CD4-positive, CD25-positive, alpha-beta regulatory T cell (primary cell): ENCODE measurements at regions not wholly inside any gene's neighbourhood (a gene's known extent, or its start where the extent isn't known, plus 50 kb on each side); places are given as distances from the start of the nearest gene placed in this dataset.
A peak's percentile ranks its signal among the peaks of the same experiment; 100 is the strongest.

Experiments
- ATAC-seq, 2 donors: fragments of 150-1000 bp; cut with Tn5 transposase; one replicate each; pipeline ENCODE4 v1.10.0; 2021; ENCODE audit warnings: low read depth in 2 of 2, moderate number of reproducible peaks in 2 of 2, moderate library complexity in 1 of 2
- DNase-seq, 3 donors: peaks; one replicate each; pipeline versions ENCODE4 v3.0.0 to v3.0.0-alpha.2; 2012 to 2022; ENCODE audit warnings: mixed read lengths in 1 of 3
- H3K27ac ChIP-seq: one replicate; pipeline ENCODE4 v1.7.0; 2013; ENCODE audit warnings: mild to moderate bottlenecking, low read length; ENCODE audit not compliant: insufficient read depth, poor library complexity, severe bottlenecking
- H3K27me3 ChIP-seq: one replicate; pipeline ENCODE4 v1.7.0; 2013; ENCODE audit warnings: low read length; ENCODE audit not compliant: control insufficient read depth, insufficient read depth
- H3K36me3 ChIP-seq: one replicate; pipeline ENCODE4 v1.7.0; 2013; ENCODE audit warnings: mild to moderate bottlenecking, low read length, moderate library complexity; ENCODE audit not compliant: control insufficient read depth, insufficient read depth
- H3K4me1 ChIP-seq: 2 replicates; pipeline ENCODE4 v1.7.0; 2013; ENCODE audit warnings: mild to moderate bottlenecking, low read length; ENCODE audit not compliant: insufficient read depth, control insufficient read depth, poor library complexity, severe bottlenecking
- H3K4me3 ChIP-seq: one replicate; pipeline ENCODE4 v1.7.0; 2013; ENCODE audit warnings: low read depth, mild to moderate bottlenecking, low read length, moderate library complexity
- H3K9me3 ChIP-seq, 2 experiments: 1 replicate in 1 of 2; 2 replicates in 1 of 2; pipeline ENCODE4 v1.7.0; 2013; ENCODE audit warnings: low read length in 2 of 2, mild to moderate bottlenecking in 1 of 2, moderate library complexity in 1 of 2; ENCODE audit not compliant: control insufficient read depth in 2 of 2
- H3K27ac Mint-ChIP-seq, 3 donors: one replicate each; pipeline ENCODE4 v1.8.0; 2020 to 2022; ENCODE audit warnings: mild to moderate bottlenecking in 3 of 3, mixed read lengths in 3 of 3, moderate library complexity in 2 of 3
- H3K27me3 Mint-ChIP-seq: one replicate; pipeline ENCODE4 v1.8.0; 2022; ENCODE audit warnings: mild to moderate bottlenecking, mixed read lengths
- H3K36me3 Mint-ChIP-seq: one replicate; pipeline ENCODE4 v1.8.0; 2020; ENCODE audit warnings: mixed read lengths
- H3K4me1 Mint-ChIP-seq, 4 donors: one replicate each; pipeline ENCODE4 v1.8.0; 2020 to 2022; ENCODE audit warnings: mixed read lengths in 4 of 4, mild to moderate bottlenecking in 1 of 4
- H3K4me3 Mint-ChIP-seq, 4 donors: one replicate each; pipeline ENCODE4 v1.8.0; 2020 to 2022; ENCODE audit warnings: mild to moderate bottlenecking in 4 of 4, mixed read lengths in 4 of 4, moderate library complexity in 3 of 4
- H3K9me3 Mint-ChIP-seq, 7 donors: one replicate each; pipeline ENCODE4 v1.8.0; 2020 to 2022; ENCODE audit warnings: mixed read lengths in 7 of 7, mild to moderate bottlenecking in 3 of 7, moderate library complexity in 2 of 7

- Mint-ChIP-seq H3K4me1 (no peaks in the 10 kb centered on the region), H3K27ac (peak overlapping the region in 1 of 3 donors; percentile 30), H3K36me3 (no peaks in the 10 kb centered on the region), H3K9me3 (peaks cover 0 to 8% (median 3%) of the 10 kb centered on the region in 7 donors), H3K4me3 (no peak overlapping the region), H3K27me3 (no peaks in the 10 kb centered on the region)
- DNase-seq = no peak
- Histone ChIP-seq H3K27me3 (no peaks in the 10 kb centered on the region), H3K9me3 (peaks cover 0 to 1% of the 10 kb centered on the region in 2 experiments), H3K27ac (no peak overlapping the region), H3K4me3 (no peak overlapping the region), H3K4me1 (no peaks in the 10 kb centered on the region), H3K36me3 (no peaks in the 10 kb centered on the region)
- no peak for ATAC-seq
Observed at GRCh38 chr7:91671245-91671644, 209.3 kb downstream of the MTERF1 start.

DNA sequence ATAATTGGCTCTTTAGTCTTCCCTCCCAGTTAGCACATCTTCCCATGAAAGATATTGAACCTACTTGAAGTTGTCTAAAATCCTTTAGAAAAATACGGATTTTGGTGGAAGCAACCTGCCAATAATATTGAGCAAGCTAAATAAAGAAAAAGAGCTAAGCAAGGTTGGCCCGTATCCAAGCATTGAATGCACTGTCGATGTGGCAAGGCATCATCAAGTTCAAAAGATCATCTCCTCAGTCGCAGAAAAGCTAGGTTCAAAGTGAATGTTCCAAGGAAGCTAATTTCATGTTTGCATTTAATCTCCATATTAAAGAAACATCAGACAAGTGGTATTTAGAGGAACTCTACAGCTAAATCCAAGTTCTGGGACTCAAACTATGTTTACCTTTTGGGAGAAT lies 206.0 kb downstream of the MTERF1 start:
- ATAC-seq (no peak), DNase-seq (no peak)
- Histone ChIP-seq H3K4me1 (no peaks in the 10 kb centered on the region), H3K27ac (no peak overlapping the region), H3K27me3 (no peaks in the 10 kb centered on the region), H3K9me3 (peaks cover under 1 to 1% of the 10 kb centered on the region in 2 experiments), H3K36me3 (no peaks in the 10 kb centered on the region), H3K4me3 (no peak overlapping the region)
- Mint-ChIP-seq H3K36me3 (no peaks in the 10 kb centered on the region), H3K9me3 (peaks cover 0 to 15% (median 6%) of the 10 kb centered on the region in 7 donors), H3K27ac (no peak overlapping the region), H3K27me3 (no peaks in the 10 kb centered on the region), H3K4me3 (no peak overlapping the region), H3K4me1 (no peaks in the 10 kb centered on the region)

DNA sequence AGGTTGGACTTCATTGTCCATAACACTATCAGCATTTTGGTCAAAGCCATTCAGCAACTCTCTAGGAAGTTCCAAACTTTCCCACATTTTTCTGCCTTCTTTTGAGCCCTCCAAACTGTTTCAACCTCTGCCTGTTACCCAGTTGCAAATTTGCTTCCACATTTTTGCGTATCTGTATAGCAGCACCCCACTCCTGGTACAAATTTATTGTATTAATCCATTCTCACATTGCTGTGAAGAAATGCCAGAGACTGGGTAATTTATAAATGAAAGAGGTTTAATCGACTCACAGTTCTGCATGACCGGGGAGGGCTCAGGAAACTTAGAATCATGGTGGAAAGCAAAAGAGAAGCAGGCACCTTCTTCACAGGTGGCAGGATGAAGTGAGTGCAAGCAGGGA lies 198.8 kb downstream of the MTERF1 start:
- no peaks in the 10 kb centered on the region for H3K27me3 Mint-ChIP-seq
- no peaks in the 10 kb centered on the region for H3K36me3 ChIP-seq
- no peak overlapping the region for H3K27ac ChIP-seq
- no peak for DNase-seq
- ATAC-seq = no peak
- H3K4me1 ChIP-seq = no peaks in the 10 kb centered on the region
- no peak overlapping the region for H3K4me3 Mint-ChIP-seq
- H3K9me3 ChIP-seq = peaks cover 3 to 33% of the 10 kb centered on the region in 2 experiments
- H3K27ac Mint-ChIP-seq = no peak overlapping the region
- H3K9me3 Mint-ChIP-seq = peaks cover 3 to 33% (median 16%) of the 10 kb centered on the region in 7 donors
- H3K4me3 ChIP-seq = no peak overlapping the region
- H3K36me3 Mint-ChIP-seq = no peaks in the 10 kb centered on the region
- H3K4me1 Mint-ChIP-seq = peaks cover 0 to 2% (median 0%) of the 10 kb centered on the region in 4 donors
- H3K27me3 ChIP-seq = no peaks in the 10 kb centered on the region

DNA sequence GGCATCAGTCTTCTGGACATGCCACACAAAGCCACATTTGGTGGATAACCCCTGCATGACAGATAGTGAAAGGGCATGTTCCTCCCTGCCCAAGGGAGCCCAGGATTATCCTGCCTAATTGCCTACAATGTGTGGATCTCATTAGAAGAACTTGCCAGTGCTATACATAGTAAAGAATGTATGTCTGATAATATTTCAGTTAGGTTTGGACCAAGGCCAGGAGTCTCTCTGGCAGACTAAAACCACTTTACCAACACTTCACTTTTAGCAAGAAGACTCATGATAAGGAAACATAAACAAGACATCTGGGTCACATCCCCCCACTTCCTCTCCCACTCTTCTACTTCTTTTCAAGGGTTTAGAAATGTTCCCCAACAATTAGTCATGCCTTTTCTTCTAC lies 196.7 kb downstream of the MTERF1 start:
- Histone ChIP-seq H3K4me3 (no peak overlapping the region), H3K9me3 (peaks cover 3 to 33% of the 10 kb centered on the region in 2 experiments), H3K36me3 (no peaks in the 10 kb centered on the region), H3K27me3 (no peaks in the 10 kb centered on the region), H3K4me1 (no peaks in the 10 kb centered on the region), H3K27ac (no peak overlapping the region)
- ATAC-seq (no peak), DNase-seq (no peak)
- peaks cover 3 to 33% (median 17%) of the 10 kb centered on the region in 7 donors for H3K9me3 Mint-ChIP-seq
- H3K36me3 Mint-ChIP-seq = no peaks in the 10 kb centered on the region
- peak overlapping the region in 1 of 3 donors; percentile 23 for H3K27ac Mint-ChIP-seq
- H3K4me3 Mint-ChIP-seq = no peak overlapping the region
- H3K27me3 Mint-ChIP-seq = peaks cover 5% of the 10 kb centered on the region
- peaks cover 0 to 2% (median 0%) of the 10 kb centered on the region in 4 donors for H3K4me1 Mint-ChIP-seq

- H3K4me3 ChIP-seq = no peak overlapping the region
- H3K4me1 Mint-ChIP-seq = no peaks in the 10 kb centered on the region
- no peak for DNase-seq
- no peaks in the 10 kb centered on the region for H3K36me3 Mint-ChIP-seq
- H3K27ac ChIP-seq = no peak overlapping the region
- no peaks in the 10 kb centered on the region for H3K27me3 ChIP-seq
- H3K4me1 ChIP-seq = no peaks in the 10 kb centered on the region
- H3K9me3 Mint-ChIP-seq = peaks cover 0 to 18% (median 11%) of the 10 kb centered on the region in 7 donors
- no peak overlapping the region for H3K27ac Mint-ChIP-seq
- H3K9me3 ChIP-seq = peaks cover 3 to 22% of the 10 kb centered on the region in 2 experiments
- no peaks in the 10 kb centered on the region for H3K36me3 ChIP-seq
- ATAC-seq = no peak
- no peak overlapping the region for H3K4me3 Mint-ChIP-seq
- H3K27me3 Mint-ChIP-seq = peaks cover 5% of the 10 kb centered on the region
Observed at GRCh38 chr7:91685544-91685943, 195.0 kb downstream of the MTERF1 start.

- Histone ChIP-seq H3K27me3 (no peaks in the 10 kb centered on the region), H3K9me3 (no peaks in the 10 kb centered on the region), H3K27ac (no peak overlapping the region), H3K4me1 (no peaks in the 10 kb centered on the region), H3K36me3 (no peaks in the 10 kb centered on the region), H3K4me3 (no peak overlapping the region)
- no peaks in the 10 kb centered on the region for H3K4me1 Mint-ChIP-seq
- ATAC-seq (no peak), DNase-seq (no peak)
- no peaks in the 10 kb centered on the region for H3K36me3 Mint-ChIP-seq
- H3K27ac Mint-ChIP-seq = no peak overlapping the region
- H3K9me3 Mint-ChIP-seq = peaks cover 0 to 10% (median 5%) of the 10 kb centered on the region in 7 donors
- peaks cover 5% of the 10 kb centered on the region for H3K27me3 Mint-ChIP-seq
- no peak overlapping the region for H3K4me3 Mint-ChIP-seq
Observed at GRCh38 chr7:91690541-91691070, 189.9 kb downstream of the MTERF1 start.

DNA sequence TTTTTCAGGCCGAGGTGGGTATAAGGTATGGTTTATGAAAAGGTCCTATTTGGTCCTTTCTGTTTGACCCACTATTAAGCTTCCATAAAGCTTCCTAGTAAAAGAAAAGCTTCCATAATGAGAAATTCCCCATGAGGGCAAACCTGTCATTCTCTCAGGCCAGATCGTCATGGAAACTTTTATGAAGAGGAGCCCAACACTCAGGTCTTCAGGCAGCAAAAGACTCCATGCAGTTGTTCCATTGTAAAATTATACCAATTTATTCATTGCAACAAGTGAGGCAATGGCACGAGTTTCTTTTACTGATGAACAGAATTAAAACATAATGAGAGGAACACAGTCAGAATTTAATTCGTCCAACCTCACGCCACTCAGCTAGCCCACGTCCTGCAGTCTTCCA lies 188.6 kb downstream of the MTERF1 start:
- Mint-ChIP-seq H3K4me3 (no peak overlapping the region), H3K27ac (no peak overlapping the region), H3K36me3 (no peaks in the 10 kb centered on the region), H3K27me3 (peaks cover 5% of the 10 kb centered on the region), H3K4me1 (no peaks in the 10 kb centered on the region), H3K9me3 (peaks cover 3 to 10% (median 5%) of the 10 kb centered on the region in 7 donors)
- Histone ChIP-seq H3K9me3 (no peaks in the 10 kb centered on the region), H3K4me1 (no peaks in the 10 kb centered on the region), H3K27ac (no peak overlapping the region), H3K36me3 (no peaks in the 10 kb centered on the region), H3K4me3 (no peak overlapping the region), H3K27me3 (no peaks in the 10 kb centered on the region)
- DNase-seq (no peak), ATAC-seq (no peak)

DNA sequence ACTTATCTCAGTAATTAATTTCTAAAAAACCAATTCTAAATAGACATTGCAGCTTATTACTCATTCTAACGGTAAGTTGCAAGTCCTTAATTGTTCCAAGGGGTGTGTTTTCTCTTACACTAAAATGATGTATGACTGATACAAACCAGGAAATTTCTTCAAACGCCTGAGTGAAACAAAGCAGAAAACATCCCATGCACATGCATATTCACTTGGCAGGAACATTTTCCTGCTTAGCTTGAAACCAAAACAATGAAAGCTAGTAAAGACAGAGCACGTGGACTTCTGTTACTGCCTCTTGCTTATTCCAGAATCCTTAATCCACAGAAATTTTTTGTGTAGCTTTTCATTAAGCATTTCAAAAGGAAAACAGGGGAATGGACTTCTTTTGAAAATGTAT lies 187.7 kb downstream of the MTERF1 start:
- no peak overlapping the region for H3K27ac Mint-ChIP-seq
- H3K36me3 ChIP-seq = no peaks in the 10 kb centered on the region
- no peak overlapping the region for H3K4me3 Mint-ChIP-seq
- H3K9me3 ChIP-seq = no peaks in the 10 kb centered on the region
- peaks cover 3% of the 10 kb centered on the region for H3K27me3 Mint-ChIP-seq
- ATAC-seq (no peak), DNase-seq (no peak)
- H3K36me3 Mint-ChIP-seq = no peaks in the 10 kb centered on the region
- H3K4me1 ChIP-seq = no peaks in the 10 kb centered on the region
- no peak overlapping the region for H3K27ac ChIP-seq
- H3K9me3 Mint-ChIP-seq = peaks cover 0 to 11% (median 7%) of the 10 kb centered on the region in 7 donors
- H3K27me3 ChIP-seq = no peaks in the 10 kb centered on the region
- no peaks in the 10 kb centered on the region for H3K4me1 Mint-ChIP-seq
- H3K4me3 ChIP-seq = no peak overlapping the region
